Astrocyte of the cerebellum (primary cell): ENCODE measurements at regions not wholly inside any gene's neighbourhood (a gene's known extent, or its start where the extent isn't known, plus 50 kb on each side); places are given as distances from the start of the nearest gene placed in this dataset.

Experiments used
- DNase-seq: peaks from one replicate; pipeline ENCODE4 v3.0.0-alpha.2; 2011; ENCODE audit warnings: low read depth
- H3K4me3 ChIP-seq: 2 replicates; pipeline ENCODE4 v1.5.1; 2011; ENCODE audit warnings: mild to moderate bottlenecking, low read depth, low read length, moderate library complexity
- in situ Hi-C: cut with HindIII; loops from 2 replicates; pipeline ENCODE4 v1.10.0; 2017; ENCODE audit warnings: low sequenced_read_pairs
- TF ChIP-seq, protein P1 (sequence below): IDR thresholded peaks from 2 replicates; pipeline ENCODE4 v1.5.1; 2012; ENCODE audit warnings: low read length, low read depth, moderate library complexity, mild to moderate bottlenecking; ENCODE audit errors: missing control alignments

DNA sequence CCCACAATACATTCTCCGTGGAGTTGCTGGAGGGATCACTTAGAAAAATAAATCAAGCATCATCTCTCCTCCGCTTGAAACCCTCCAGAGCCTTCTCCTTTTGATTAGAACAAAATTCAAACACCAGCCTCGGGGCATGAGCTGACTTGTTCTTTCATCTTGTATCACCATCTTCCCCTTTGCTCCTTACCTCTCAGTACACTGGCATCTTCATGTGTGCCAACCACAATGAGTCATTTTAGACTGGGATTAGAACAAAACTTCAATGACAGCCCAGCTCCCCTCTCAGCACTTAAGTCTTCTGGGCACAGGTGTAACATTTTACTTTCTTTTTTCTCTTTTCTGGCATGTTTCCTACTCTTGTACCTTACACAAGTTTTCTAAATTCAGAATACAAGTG is 1159.2 kb upstream of the TMEM132C start:
- TF ChIP-seq, protein P1, sequence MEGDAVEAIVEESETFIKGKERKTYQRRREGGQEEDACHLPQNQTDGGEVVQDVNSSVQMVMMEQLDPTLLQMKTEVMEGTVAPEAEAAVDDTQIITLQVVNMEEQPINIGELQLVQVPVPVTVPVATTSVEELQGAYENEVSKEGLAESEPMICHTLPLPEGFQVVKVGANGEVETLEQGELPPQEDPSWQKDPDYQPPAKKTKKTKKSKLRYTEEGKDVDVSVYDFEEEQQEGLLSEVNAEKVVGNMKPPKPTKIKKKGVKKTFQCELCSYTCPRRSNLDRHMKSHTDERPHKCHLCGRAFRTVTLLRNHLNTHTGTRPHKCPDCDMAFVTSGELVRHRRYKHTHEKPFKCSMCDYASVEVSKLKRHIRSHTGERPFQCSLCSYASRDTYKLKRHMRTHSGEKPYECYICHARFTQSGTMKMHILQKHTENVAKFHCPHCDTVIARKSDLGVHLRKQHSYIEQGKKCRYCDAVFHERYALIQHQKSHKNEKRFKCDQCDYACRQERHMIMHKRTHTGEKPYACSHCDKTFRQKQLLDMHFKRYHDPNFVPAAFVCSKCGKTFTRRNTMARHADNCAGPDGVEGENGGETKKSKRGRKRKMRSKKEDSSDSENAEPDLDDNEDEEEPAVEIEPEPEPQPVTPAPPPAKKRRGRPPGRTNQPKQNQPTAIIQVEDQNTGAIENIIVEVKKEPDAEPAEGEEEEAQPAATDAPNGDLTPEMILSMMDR: no peak
- in situ Hi-C loops: no loop called here
- DNase-seq: no peak
- no peak overlapping the region for H3K4me3 ChIP-seq

DNA sequence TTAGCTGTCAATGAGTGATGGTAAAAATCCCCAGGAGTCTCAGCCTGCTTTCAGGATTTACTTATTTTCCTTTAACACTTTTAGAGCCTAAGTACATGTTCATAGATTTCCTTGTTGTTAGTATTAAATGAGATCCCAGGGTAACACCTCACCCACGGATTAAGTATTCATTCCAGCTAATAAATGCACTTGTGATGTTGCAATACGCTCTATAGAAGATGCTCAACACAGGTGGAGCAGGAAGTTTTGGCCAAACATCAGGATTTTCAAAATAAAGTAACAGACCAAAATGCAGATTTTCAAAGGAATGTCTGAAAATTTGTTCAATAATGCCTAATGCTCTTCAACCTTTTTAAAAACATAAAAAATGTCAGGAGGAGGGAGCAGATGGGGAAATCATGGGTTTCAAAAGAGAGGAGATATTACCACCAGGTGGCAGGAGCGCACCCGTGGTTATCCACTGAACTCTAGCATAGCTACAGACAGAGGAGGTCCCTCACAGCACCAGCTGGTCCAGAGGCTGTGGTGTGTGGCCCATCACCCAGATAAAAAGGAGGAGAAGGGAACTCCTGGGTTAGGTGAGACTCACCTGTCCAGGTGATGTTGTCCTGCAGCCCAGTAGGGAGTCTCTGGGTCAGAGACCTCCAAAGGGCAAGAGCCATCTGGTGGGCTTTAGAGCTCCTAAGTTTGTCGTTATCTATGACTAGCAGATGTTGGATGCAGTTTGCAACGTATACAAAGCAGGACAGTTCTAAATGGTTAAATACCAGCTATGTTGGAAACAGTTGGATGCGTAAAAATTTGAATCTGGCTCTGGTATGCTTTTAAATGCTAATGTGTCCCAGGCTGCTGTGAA is 1158.4 kb upstream of the TMEM132C start:
- TF ChIP-seq, protein P1: peak; percentile 75
- no peak overlapping the region for H3K4me3 ChIP-seq
- DNase-seq: peak; percentile 46
- in situ Hi-C loops: no loop called here

DNA sequence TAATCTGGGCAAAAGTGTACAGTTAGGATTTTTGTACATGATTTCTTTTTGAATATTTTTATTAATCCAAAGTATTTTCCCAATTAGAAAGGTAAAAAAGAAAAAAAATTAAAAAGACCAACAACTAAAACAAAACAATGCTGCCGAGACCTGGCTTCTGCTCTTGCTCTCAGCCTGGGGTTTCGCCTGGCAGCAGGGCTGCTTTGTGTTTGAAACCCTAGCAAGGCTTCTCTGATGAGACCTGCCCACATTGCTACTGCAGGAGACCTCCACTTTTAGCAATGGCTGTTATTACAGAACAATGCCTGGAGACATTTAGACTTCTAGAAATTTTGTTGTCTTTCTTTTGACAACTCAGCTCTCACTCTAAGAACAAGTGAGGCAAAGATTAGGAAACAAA is 1153.0 kb upstream of the TMEM132C start:
- no peak overlapping the region for H3K4me3 ChIP-seq
- no peak for DNase-seq
- TF ChIP-seq, protein P1: no peak
- in situ Hi-C loops: no loop called here

- TF ChIP-seq, protein P1: no peak
- no peak for DNase-seq
- no peak overlapping the region for H3K4me3 ChIP-seq
- in situ Hi-C loops: no loop called here
Observed at GRCh38 chr12:127115468-127116035, 1151.4 kb upstream of the TMEM132C start.

GRCh38 chr12:127118251-127118650 is 1148.7 kb upstream of the TMEM132C start:
- TF ChIP-seq, protein P1: no peak
- in situ Hi-C loops: no loop called here

GRCh38 chr12:127119600-127120140 is 1147.3 kb upstream of the TMEM132C start:
- DNase-seq: no peak
- TF ChIP-seq, protein P1: no peak
- H3K4me3 ChIP-seq: no peak overlapping the region
- in situ Hi-C loops: no loop called here

More at GRCh38 chr12:127118251-127118650, 1148.7 kb upstream of the TMEM132C start:
- no peak for DNase-seq
- H3K4me3 ChIP-seq: no peak overlapping the region
